ENCODE measurements at regions not wholly inside any gene's neighbourhood (a gene's known extent, or its start where the extent isn't known, plus 50 kb on each side); places are given as distances from the start of the nearest gene placed in this dataset.

DNA sequence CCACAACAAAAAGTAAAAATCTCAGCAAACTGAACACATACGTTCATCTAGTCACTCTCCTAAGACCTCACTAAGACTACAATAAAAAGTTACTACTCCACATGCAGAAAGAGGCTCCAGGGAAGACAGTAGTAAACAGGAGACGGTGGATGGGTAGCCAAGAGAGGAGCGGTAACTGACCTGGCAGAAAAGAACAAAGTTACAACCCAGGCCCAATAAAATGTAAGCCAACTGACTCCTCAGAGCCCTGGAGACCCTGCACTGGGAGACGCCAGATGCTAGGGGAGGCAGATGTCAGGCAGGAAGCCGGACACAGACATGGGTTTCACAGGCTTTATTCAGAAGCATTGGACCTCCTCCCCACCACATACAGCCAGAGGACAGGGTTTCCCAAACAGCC lies 181.1 kb upstream of the NFE2L3 start:
- TF ChIP-seq CTCF (IDR thresholded peaks at IDR 0.05) (no peak), POLR2AphosphoS5 (IDR thresholded peaks at IDR 0.05) (no peak)

All from sigmoid colon (tissue), 4 donors.